ENCODE measurements at regions not wholly inside any gene's neighbourhood (a gene's known extent, or its start where the extent isn't known, plus 50 kb on each side); places are given as distances from the start of the nearest gene placed in this dataset.

DNA sequence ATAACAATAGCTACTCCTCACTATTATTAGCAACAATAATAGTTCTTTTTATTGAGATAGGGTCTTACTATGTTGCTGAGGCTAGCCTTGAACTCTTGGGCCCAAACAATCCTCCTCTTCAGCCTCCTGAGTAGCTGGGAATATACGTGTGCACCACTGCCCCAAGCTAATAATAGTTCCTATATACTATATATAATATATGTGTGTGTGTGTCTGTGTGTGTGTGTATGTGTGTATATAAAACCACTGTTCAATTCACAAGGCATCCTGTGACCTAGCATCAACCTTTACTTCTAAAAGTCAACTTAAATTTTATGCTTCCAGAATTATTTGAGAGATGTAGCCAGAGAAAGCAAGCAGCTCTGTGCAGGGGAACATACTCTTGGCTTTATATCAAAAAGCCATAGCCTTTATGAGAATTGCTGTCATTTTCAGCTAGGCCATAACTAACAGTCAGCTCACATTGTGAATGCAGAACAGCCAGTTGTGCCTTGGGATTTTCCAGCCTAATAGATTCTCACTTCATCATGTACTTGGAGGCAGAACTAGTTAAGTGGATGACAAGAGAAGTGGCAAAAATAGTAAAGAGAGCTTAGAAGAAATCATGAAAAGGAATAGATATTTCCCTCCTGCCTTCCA, 665.5 kb downstream of the NYAP2 start:
- Mint-ChIP-seq H3K9me3 (peaks cover 3% of the 10 kb centered on the region), H3K4me1 (peaks cover 11% of the 10 kb centered on the region), H3K27ac (ENCODE audit: unreplicated experiment) (no peak overlapping the region), H3K36me3 (ENCODE audit: low read depth) (no peaks in the 10 kb centered on the region), H3K27me3 (ENCODE audit: low read depth) (no peaks in the 10 kb centered on the region), H3K4me3 (no peak overlapping the region)
- DNase-seq (ENCODE audit: low read depth, low spot score) = no peak
- no peak for TF ChIP-seq CTCF (conservative IDR thresholded peaks at IDR 0.05)

GRCh38 chr2:226063704-226064440, 664.4 kb downstream of the NYAP2 start:
- H3K27me3 Mint-ChIP-seq (ENCODE audit: low read depth) = no peaks in the 10 kb centered on the region
- peaks cover 3% of the 10 kb centered on the region for H3K9me3 Mint-ChIP-seq
- H3K27ac Mint-ChIP-seq (ENCODE audit: unreplicated experiment) = no peak overlapping the region
- DNase-seq (ENCODE audit: low read depth, low spot score) = no peak
- H3K36me3 Mint-ChIP-seq (ENCODE audit: low read depth) = no peaks in the 10 kb centered on the region
- TF ChIP-seq CTCF (conservative IDR thresholded peaks at IDR 0.05) = no peak
- peaks cover 15% of the 10 kb centered on the region for H3K4me1 Mint-ChIP-seq
- no peak overlapping the region for H3K4me3 Mint-ChIP-seq

GRCh38 chr2:226059961-226060627, 660.6 kb downstream of the NYAP2 start:
- no peaks in the 10 kb centered on the region for H3K27me3 Mint-ChIP-seq (ENCODE audit: low read depth)

GRCh38 chr2:226057914-226058313, 658.4 kb downstream of the NYAP2 start:
- TF ChIP-seq CTCF (conservative IDR thresholded peaks at IDR 0.05) = no peak
- H3K4me1 Mint-ChIP-seq = peaks cover 28% of the 10 kb centered on the region
- H3K36me3 Mint-ChIP-seq (ENCODE audit: low read depth) = peaks cover 2% of the 10 kb centered on the region
- no peak for DNase-seq (ENCODE audit: low read depth, low spot score)
- H3K4me3 Mint-ChIP-seq = no peak overlapping the region
- no peak overlapping the region for H3K27ac Mint-ChIP-seq (ENCODE audit: unreplicated experiment)
- H3K9me3 Mint-ChIP-seq = peaks cover 7% of the 10 kb centered on the region
- H3K27me3 Mint-ChIP-seq (ENCODE audit: low read depth) = no peaks in the 10 kb centered on the region

More at GRCh38 chr2:226059961-226060627, 660.6 kb downstream of the NYAP2 start:
- peaks cover 7% of the 10 kb centered on the region for H3K9me3 Mint-ChIP-seq
- no peak for DNase-seq (ENCODE audit: low read depth, low spot score)
- H3K4me3 Mint-ChIP-seq = no peak overlapping the region
- no peak overlapping the region for H3K27ac Mint-ChIP-seq (ENCODE audit: unreplicated experiment)
- peaks cover 2% of the 10 kb centered on the region for H3K36me3 Mint-ChIP-seq (ENCODE audit: low read depth)
- no peak for TF ChIP-seq CTCF (conservative IDR thresholded peaks at IDR 0.05)
- H3K4me1 Mint-ChIP-seq = peaks cover 28% of the 10 kb centered on the region

GRCh38 chr2:226057365-226057764, 657.9 kb downstream of the NYAP2 start:
- no peak for TF ChIP-seq CTCF (conservative IDR thresholded peaks at IDR 0.05)
- DNase-seq (ENCODE audit: low read depth, low spot score) = no peak
- H3K4me1 Mint-ChIP-seq = peaks cover 28% of the 10 kb centered on the region
- H3K27me3 Mint-ChIP-seq (ENCODE audit: low read depth) = no peaks in the 10 kb centered on the region
- peaks cover 2% of the 10 kb centered on the region for H3K36me3 Mint-ChIP-seq (ENCODE audit: low read depth)
- no peak overlapping the region for H3K27ac Mint-ChIP-seq (ENCODE audit: unreplicated experiment)
- no peak overlapping the region for H3K4me3 Mint-ChIP-seq
- peaks cover 7% of the 10 kb centered on the region for H3K9me3 Mint-ChIP-seq
